ENCODE measurements at regions not wholly inside any gene's neighbourhood (a gene's known extent, or its start where the extent isn't known, plus 50 kb on each side); places are given as distances from the start of the nearest gene placed in this dataset.

- Histone ChIP-seq H4K20me1 (replicated peaks; ENCODE audit: control insufficient read depth, insufficient read depth, low read length) (no peaks in the 10 kb centered on the region), H3K4me2 (ENCODE audit: insufficient read depth, low read length) (peak overlapping the region; percentile 1; the same call in 1 of the 2 replicates), H3K4me3 (no peak overlapping the region), H3K27ac (ENCODE audit: extremely low read depth, low read depth, low read length) (peak overlapping the region; percentile 23; the same call in 2 of the 3 replicates), H3K9ac (ENCODE audit: insufficient read depth in 1 of 2, low read depth in 2 of 2, low read length in 2 of 2) (peak overlapping the region; percentile 0 to 55; a peak in 1 of 4 replicates), H3K9me3 (replicated peaks; ENCODE audit: control insufficient read depth, insufficient read depth, low read depth, low read length) (no peaks in the 10 kb centered on the region), H3K36me3 (ENCODE audit: control insufficient read depth, insufficient read depth, low read length) (no peaks in the 10 kb centered on the region), H3K9me1 (ENCODE audit: control insufficient read depth, insufficient read depth, low read length) (no peaks in the 10 kb centered on the region), H3K27me3 (ENCODE audit: control insufficient read depth in 2 of 2, insufficient read depth in 2 of 2, low read length in 2 of 2) (no peaks in the 10 kb centered on the region), H3K79me2 (ENCODE audit: control insufficient read depth, insufficient read depth, low read length) (no peaks in the 10 kb centered on the region), H2AFZ (ENCODE audit: low read depth, low read length) (peak overlapping the region; percentile 73), H3K4me1 (replicated peaks in 1 of 2; ENCODE audit: control insufficient read depth in 2 of 2, insufficient read depth in 2 of 2, low read length in 2 of 2) (peaks cover 39 to 89% of the 10 kb centered on the region in 2 experiments)
- intact Hi-C loops (cut with micrococcal nuclease): loop anchor here (2.0 to 5.0 kb wide), 3 partner anchors 97 to 361 kb away; partner anchors contain the start of gene IRF2BP2
- ATAC-seq (peak; percentile 10; the same call in 1 of the 3 replicates), FAIRE-seq (no peak), DNase-seq (ENCODE audit: extremely low read depth in 1 of 4, low spot score in 3 of 4) (peak in 1 of 4 experiments; percentile 54)
- ChIA-PET CTCF (ENCODE audit: low intra/inter-chr PET ratio) (no interaction called here), POLR2A (interaction anchor here (0.5 to 2.0 kb wide), 15 partner anchors 10 to 372 kb away, joined by 3 to 11 read pairs (median 3); no protein-coding TSS in a partner anchor)
- BruUV-seq (replicated peaks): no TSS peak
- in situ Hi-C loops (cut with MboI): no loop called here
- WGBS (ENCODE audit: insufficient coverage, low coverage, missing lambda C conversion rate): 63% methylated on average over 10 of the region's 10 CpGs
- TF ChIP-seq ZNF263 (CRISPR knock-in tag; IDR thresholded peaks at IDR 0.05; ENCODE audit: borderline replicate concordance): no peak
- peak; percentile 36; the same call in 1 of the 2 replicates for TF ChIP-seq HDAC8 (tag; IDR thresholded peaks at IDR 0.05)
- no peak for TF ChIP-seq ARHGAP35 (IDR thresholded peaks at IDR 0.05; ENCODE audit: partially characterized antibody)
- TF ChIP-seq ZNF707 (CRISPR knock-in tag; conservative IDR thresholded peaks at IDR 0.05): 0 out of 2 replicates have a peak, but pooled peaks have one; percentile 3
- TF ChIP-seq TBP (optimal IDR thresholded peaks at IDR 0.05; ENCODE audit: low read depth, low read length): peak; percentile 1
- 0 out of 2 replicates have a peak, but pooled peaks have one; percentile 6 for TF ChIP-seq ZNF311 (CRISPR knock-in tag; IDR thresholded peaks at IDR 0.05)
- TF ChIP-seq DACH1 (IDR thresholded peaks at IDR 0.05; ENCODE audit: partially characterized antibody): no peak
- no peak for TF ChIP-seq CBFB (CRISPR knock-in tag; IDR thresholded peaks at IDR 0.05)
- TF ChIP-seq ZBTB17 (CRISPR knock-in tag; IDR thresholded peaks at IDR 0.05): peak; percentile 25; the same call in 1 of the 2 replicates
- TF ChIP-seq TSC22D4 (tag; IDR thresholded peaks at IDR 0.05): 0 out of 2 replicates have a peak, but pooled peaks have one; percentile 8
- peak; percentile 85 for TF ChIP-seq WHSC1 (IDR thresholded peaks at IDR 0.05; ENCODE audit: low read length)
- TF ChIP-seq NR4A1 (CRISPR knock-in tag; IDR thresholded peaks at IDR 0.05): no peak
- peak; percentile 27; the same call in 1 of the 2 replicates for TF ChIP-seq NR4A1 (tag; IDR thresholded peaks at IDR 0.05)
- no peak for TF ChIP-seq MIER1 (IDR thresholded peaks at IDR 0.05; ENCODE audit: low read depth)
Measured at GRCh38 chr1:234973426-234974250, 155.0 kb downstream of the TOMM20 start.

Measured in K562 (cell line).